T-helper 1 cell treated with Interleukin-12 subunit alpha and Interleukin-12 subunit beta and Interleukin-4 antibody, amounts not matched to agents 30 μg/mL and 1 μg/mL, for 36 hours (primary cell): ENCODE measurements at regions not wholly inside any gene's neighbourhood (a gene's known extent, or its start where the extent isn't known, plus 50 kb on each side); places are given as distances from the start of the nearest gene placed in this dataset.

Experiments
- H3K27ac Mint-ChIP-seq: one replicate; pipeline ENCODE4 v1.8.0; 2021; ENCODE audit warnings: mild to moderate bottlenecking, mixed read lengths
- H3K27me3 Mint-ChIP-seq: one replicate; pipeline ENCODE4 v1.8.0; 2021; ENCODE audit warnings: low read depth, mixed read lengths
- H3K36me3 Mint-ChIP-seq: one replicate; pipeline ENCODE4 v1.8.0; 2021; ENCODE audit warnings: low read depth, mixed read lengths
- H3K4me1 Mint-ChIP-seq: one replicate; pipeline ENCODE4 v1.8.0; 2021; ENCODE audit warnings: low read depth, mixed read lengths
- H3K4me3 Mint-ChIP-seq: one replicate; pipeline ENCODE4 v1.8.0; 2021; ENCODE audit warnings: mild to moderate bottlenecking, moderate library complexity, mixed read lengths
- H3K9me3 Mint-ChIP-seq: one replicate; pipeline ENCODE4 v1.8.0; 2021; ENCODE audit warnings: mixed read lengths

DNA sequence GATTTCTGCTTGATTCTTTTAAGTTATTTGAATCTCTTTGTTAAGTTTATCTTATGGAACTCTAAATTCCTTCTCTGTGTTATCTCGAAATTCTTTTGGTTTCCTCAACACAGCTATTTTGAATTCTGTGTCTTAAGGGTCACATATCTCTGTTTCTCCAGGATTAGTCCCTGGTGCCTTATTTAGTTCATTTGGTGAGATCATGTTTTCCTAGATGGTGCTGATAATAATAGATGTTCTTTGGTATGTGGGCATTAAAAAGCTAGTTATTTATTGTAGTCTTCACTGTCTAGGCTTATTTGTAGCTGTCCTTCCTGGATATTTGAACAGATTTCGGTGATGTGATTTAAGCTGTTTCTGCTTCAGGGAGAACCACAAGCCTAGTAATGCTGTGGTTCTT lies 615.6 kb upstream of the NECTIN3 start:
- Mint-ChIP-seq H3K27ac (no peak overlapping the region), H3K27me3 (no peaks in the 10 kb centered on the region), H3K4me1 (no peaks in the 10 kb centered on the region), H3K9me3 (peaks cover 3% of the 10 kb centered on the region), H3K4me3 (no peak overlapping the region), H3K36me3 (no peaks in the 10 kb centered on the region)

DNA sequence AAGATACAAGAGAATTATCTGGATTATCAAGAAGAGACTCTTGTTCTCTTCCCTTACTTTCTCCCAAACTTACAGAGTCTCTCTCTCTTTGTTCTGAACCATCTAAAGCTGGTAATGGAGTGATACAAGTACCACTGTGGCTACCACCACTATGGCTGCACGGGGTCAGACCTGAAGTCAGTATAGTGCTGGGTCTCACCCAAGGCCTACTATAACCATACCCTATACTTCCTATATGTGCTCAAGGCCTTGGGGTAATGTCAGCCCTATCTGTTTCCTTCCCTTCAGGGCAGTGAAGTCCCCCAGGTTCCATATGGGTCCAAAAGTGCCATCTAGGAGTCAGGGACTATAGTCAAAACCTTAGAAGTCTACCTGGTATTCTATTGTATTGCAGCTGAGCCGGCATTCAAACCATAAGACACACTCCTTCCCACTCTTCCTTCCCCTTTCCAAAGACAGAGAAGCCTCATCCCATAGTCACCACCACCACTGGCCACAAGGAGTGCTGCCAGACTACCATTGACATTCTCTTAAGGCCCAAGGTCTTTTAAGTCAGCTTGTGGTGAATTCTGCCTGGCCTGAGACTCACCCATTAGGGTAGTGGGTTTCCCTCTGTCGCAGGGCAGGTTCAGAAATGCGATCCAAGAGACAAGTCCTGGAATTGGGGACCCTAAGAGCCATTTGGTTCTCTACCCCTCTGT lies 615.0 kb upstream of the NECTIN3 start:
- H3K4me1 Mint-ChIP-seq: no peaks in the 10 kb centered on the region
- H3K27ac Mint-ChIP-seq: no peak overlapping the region
- H3K36me3 Mint-ChIP-seq: no peaks in the 10 kb centered on the region
- H3K9me3 Mint-ChIP-seq: peaks cover 3% of the 10 kb centered on the region
- no peaks in the 10 kb centered on the region for H3K27me3 Mint-ChIP-seq
- no peak overlapping the region for H3K4me3 Mint-ChIP-seq

DNA sequence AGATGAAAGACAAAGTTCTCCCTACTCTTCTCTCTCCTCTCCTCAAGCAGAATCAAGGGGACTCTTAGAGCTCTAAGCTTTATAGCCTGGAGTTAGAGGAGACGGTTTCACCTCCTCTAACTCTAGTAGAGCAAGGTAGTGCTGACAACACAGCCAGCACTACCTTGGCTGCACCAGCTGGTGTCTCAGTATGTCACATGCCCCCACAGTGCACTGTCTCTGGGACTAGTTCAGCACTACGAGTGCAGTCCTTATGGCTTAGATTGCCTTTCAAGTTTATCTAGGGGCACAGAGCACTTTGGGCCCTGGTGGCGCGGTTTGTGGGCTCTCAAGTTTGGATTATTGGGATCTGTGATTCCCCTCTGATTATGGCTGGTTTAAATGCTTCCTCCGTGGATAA lies 614.1 kb upstream of the NECTIN3 start:
- Mint-ChIP-seq H3K27ac (no peak overlapping the region), H3K27me3 (no peaks in the 10 kb centered on the region), H3K4me1 (no peaks in the 10 kb centered on the region), H3K4me3 (no peak overlapping the region), H3K36me3 (no peaks in the 10 kb centered on the region), H3K9me3 (peaks cover 3% of the 10 kb centered on the region)

DNA sequence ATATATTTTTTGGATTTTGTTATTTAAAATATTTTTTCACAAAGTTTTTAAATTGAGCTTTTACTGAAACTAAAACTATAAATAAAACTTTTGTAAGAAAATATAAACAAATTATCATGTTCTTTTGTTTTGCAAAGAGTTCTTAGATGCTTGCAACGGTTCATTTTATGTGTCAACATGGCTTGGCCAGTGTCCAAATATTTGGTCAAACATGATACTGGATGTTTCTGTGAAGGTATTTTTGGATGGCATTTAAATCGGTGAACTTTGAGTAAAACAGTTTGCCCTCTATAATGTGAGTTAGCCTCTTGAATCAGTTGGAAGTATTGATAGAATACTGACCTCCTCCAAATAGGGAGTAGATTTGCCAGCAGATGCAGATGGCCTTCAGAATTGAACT lies 612.6 kb upstream of the NECTIN3 start:
- H3K4me3 Mint-ChIP-seq: no peak overlapping the region
- H3K27ac Mint-ChIP-seq: no peak overlapping the region
- H3K27me3 Mint-ChIP-seq: no peaks in the 10 kb centered on the region
- H3K4me1 Mint-ChIP-seq: no peaks in the 10 kb centered on the region
- no peaks in the 10 kb centered on the region for H3K36me3 Mint-ChIP-seq
- peaks cover 3% of the 10 kb centered on the region for H3K9me3 Mint-ChIP-seq

DNA sequence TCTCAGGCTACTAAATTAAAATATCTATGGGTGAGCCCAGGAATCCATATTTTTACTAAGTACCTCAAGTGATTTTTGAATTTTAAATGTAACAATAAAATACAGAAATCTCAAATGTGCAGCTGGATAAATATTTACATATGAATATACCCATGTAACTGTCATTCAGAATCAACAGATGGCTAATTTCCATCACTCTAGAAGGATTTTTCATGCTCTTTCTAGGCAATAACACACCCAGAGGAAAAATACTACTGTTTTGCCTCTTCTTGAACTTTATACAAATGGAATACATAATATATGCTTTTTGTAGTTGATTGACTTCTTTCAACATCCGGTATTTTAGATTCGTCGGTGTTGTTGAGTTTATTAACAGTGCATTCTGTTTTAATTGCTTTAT lies 601.3 kb upstream of the NECTIN3 start:
- Mint-ChIP-seq H3K36me3 (no peaks in the 10 kb centered on the region), H3K4me3 (no peak overlapping the region), H3K27ac (no peak overlapping the region), H3K4me1 (no peaks in the 10 kb centered on the region), H3K9me3 (no peaks in the 10 kb centered on the region), H3K27me3 (no peaks in the 10 kb centered on the region)

- Mint-ChIP-seq H3K4me3 (no peak overlapping the region), H3K36me3 (no peaks in the 10 kb centered on the region), H3K4me1 (no peaks in the 10 kb centered on the region)
Measured at GRCh38 chr3:110473405-110473804, 598.2 kb upstream of the NECTIN3 start.

GRCh38 chr3:110474397-110474796 lies 597.2 kb upstream of the NECTIN3 start:
- H3K9me3 Mint-ChIP-seq: no peaks in the 10 kb centered on the region
- H3K27me3 Mint-ChIP-seq: no peaks in the 10 kb centered on the region
- no peak overlapping the region for H3K27ac Mint-ChIP-seq
- no peaks in the 10 kb centered on the region for H3K4me1 Mint-ChIP-seq
- no peaks in the 10 kb centered on the region for H3K36me3 Mint-ChIP-seq
- no peak overlapping the region for H3K4me3 Mint-ChIP-seq

More at GRCh38 chr3:110473405-110473804, 598.2 kb upstream of the NECTIN3 start:
- Mint-ChIP-seq H3K9me3 (no peaks in the 10 kb centered on the region), H3K27me3 (no peaks in the 10 kb centered on the region), H3K27ac (no peak overlapping the region)

DNA sequence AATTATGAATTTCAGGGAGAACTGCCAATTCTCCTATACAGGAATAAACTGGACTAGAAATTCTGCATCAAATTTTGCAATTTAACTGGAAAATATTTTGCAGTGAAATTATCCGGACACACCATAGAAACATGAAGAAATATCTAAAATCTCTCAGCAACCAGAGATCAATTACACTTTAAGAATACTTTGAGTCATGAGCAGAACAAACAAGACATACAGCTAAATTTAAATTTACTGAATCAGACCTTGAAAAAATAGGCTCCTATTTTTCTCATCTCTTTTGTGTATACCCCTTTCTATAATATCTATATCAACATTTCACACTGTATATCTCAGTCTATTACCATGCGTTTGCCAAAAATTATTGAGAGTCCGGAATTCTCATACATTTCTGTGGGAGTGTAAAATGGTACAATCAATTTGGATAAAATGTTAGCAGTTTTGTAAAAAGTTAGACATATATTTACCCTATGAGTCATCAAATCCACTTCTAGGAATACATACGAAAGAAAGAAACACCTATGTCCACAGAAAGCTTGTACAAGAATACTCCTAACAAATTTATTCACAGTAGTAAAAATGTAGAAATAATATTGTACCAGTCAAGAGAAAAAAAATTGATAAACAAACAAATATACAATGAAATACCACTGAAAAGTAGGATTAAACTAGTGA lies 593.1 kb upstream of the NECTIN3 start:
- Mint-ChIP-seq H3K4me3 (no peak overlapping the region), H3K4me1 (no peaks in the 10 kb centered on the region), H3K27me3 (no peaks in the 10 kb centered on the region), H3K36me3 (no peaks in the 10 kb centered on the region), H3K27ac (no peak overlapping the region), H3K9me3 (no peaks in the 10 kb centered on the region)

- Mint-ChIP-seq H3K4me3 (no peak overlapping the region), H3K27ac (no peak overlapping the region), H3K27me3 (no peaks in the 10 kb centered on the region), H3K4me1 (no peaks in the 10 kb centered on the region), H3K9me3 (peaks cover 5% of the 10 kb centered on the region), H3K36me3 (no peaks in the 10 kb centered on the region)
Measured at GRCh38 chr3:110479731-110480130, 591.9 kb upstream of the NECTIN3 start.

DNA sequence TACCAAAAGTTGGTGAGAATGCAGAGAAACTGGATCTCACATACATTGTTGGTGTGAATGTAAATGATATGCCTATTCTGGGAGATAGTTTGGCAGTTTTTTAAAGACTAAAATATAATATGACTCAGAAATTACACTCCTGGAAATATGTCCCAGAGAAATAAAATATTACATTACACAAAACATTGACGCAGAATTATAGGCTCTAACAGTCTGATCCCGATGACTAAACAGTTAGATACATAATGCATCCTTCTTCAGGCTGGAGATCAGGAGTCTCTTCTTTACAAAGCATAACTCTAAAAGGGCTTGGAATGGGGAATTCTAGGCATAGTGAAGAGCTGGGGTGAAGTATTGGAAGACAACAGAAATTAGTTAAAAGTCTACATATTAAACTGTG lies 586.2 kb upstream of the NECTIN3 start:
- Mint-ChIP-seq H3K4me3 (no peak overlapping the region), H3K9me3 (peaks cover 12% of the 10 kb centered on the region), H3K36me3 (no peaks in the 10 kb centered on the region), H3K27ac (no peak overlapping the region), H3K4me1 (no peaks in the 10 kb centered on the region), H3K27me3 (no peaks in the 10 kb centered on the region)

- H3K9me3 Mint-ChIP-seq: peaks cover 12% of the 10 kb centered on the region
- H3K27me3 Mint-ChIP-seq: no peaks in the 10 kb centered on the region
- H3K27ac Mint-ChIP-seq: no peak overlapping the region
- no peaks in the 10 kb centered on the region for H3K4me1 Mint-ChIP-seq
- H3K36me3 Mint-ChIP-seq: no peaks in the 10 kb centered on the region
- no peak overlapping the region for H3K4me3 Mint-ChIP-seq
Measured at GRCh38 chr3:110487840-110488239, 583.8 kb upstream of the NECTIN3 start.

DNA sequence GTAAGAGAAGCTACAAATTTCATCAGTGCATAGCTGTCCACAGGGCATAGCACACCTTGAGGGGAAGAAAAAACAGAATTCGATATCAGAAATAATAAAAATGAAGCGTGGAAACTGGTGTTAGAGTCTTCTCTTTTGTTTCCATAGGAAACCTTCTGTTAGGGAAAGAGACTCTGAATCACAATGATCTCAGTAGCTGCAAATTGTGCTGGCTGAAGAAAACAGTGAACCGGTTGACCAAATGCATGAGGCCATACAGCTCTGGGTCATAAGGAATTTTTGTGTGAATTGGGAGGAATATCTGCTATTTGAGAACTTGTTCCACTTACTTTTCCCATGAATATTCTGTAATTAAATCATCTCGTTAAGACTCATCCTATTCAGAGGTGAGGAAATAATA lies 580.2 kb upstream of the NECTIN3 start:
- no peak overlapping the region for H3K27ac Mint-ChIP-seq
- no peaks in the 10 kb centered on the region for H3K27me3 Mint-ChIP-seq
- H3K9me3 Mint-ChIP-seq: peaks cover 8% of the 10 kb centered on the region
- no peak overlapping the region for H3K4me3 Mint-ChIP-seq
- H3K4me1 Mint-ChIP-seq: no peaks in the 10 kb centered on the region
- no peaks in the 10 kb centered on the region for H3K36me3 Mint-ChIP-seq

DNA sequence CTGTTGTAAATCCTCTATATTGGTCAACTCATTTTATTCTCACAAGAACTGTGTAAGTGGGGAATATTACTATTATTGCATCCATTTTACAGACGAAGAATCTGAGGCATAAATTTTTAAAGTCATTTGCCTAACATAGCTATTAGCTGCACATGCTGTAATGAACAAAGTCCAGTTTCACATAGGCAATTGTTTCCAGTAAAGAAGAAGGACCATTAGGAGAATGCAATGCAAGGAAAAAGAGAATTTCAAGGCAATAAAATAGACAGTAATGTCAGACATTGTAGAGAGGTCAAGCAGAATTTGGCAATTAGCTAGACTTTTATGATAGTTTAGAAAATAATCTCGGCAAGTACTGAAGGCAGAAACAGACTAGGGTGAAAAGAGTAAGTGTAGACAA lies 578.7 kb upstream of the NECTIN3 start:
- no peaks in the 10 kb centered on the region for H3K36me3 Mint-ChIP-seq

DNA sequence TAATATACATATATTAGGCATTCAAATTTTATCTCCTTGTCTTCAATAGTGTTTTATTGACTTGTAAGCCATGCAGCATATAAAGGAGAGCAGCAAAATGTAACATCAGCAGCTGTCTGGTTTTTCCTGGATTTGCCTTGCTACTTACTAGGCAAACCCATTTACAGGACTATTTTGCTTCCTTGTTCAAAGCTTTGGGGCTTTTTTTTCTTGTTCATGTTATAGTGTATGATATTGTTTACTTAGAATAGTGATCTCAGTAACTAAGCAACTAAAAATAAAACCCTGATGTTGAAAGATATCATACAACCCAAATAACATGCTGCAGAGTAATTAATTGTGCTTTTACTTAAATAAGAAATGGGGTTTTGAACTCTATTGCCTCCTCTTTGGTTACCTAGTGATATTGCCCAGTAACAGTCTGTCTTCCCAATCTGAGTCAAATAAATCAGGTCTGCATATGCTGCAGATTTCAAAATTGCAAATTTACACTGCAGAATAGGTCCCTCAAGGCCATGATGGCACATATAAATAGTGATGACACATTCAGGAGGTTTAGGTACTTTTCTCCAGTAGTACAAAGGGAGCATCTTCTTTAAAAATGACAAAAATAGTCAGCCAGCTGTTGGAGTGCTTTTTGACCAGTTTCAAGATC lies 578.1 kb upstream of the NECTIN3 start:
- H3K9me3 Mint-ChIP-seq: no peaks in the 10 kb centered on the region
- H3K27ac Mint-ChIP-seq: no peak overlapping the region
- no peaks in the 10 kb centered on the region for H3K4me1 Mint-ChIP-seq
- H3K36me3 Mint-ChIP-seq: no peaks in the 10 kb centered on the region
- no peaks in the 10 kb centered on the region for H3K27me3 Mint-ChIP-seq
- no peak overlapping the region for H3K4me3 Mint-ChIP-seq

More for the DNA sequence above, 578.7 kb upstream of the NECTIN3 start:
- no peaks in the 10 kb centered on the region for H3K4me1 Mint-ChIP-seq
- H3K27me3 Mint-ChIP-seq: no peaks in the 10 kb centered on the region
- no peak overlapping the region for H3K4me3 Mint-ChIP-seq
- H3K9me3 Mint-ChIP-seq: peaks cover 2% of the 10 kb centered on the region
- H3K27ac Mint-ChIP-seq: no peak overlapping the region

DNA sequence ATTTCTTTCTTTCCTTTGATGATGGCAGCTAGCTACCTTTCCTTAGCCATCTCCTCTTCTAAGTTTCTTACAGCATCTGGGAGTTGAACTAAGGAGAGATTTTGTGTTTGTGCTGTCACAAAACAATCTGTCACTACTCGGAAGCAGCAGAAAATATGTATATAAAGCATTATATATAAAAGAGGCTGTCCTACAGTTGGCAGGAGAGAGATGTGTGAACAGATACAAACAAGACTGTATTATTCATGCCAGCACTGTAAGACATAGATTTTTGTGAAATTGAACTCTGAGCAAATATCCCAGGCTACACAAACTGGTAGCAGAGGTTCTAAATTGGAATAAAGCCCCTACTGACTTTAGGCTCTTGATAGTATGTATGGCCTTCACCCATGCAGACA lies 577.5 kb upstream of the NECTIN3 start:
- Mint-ChIP-seq H3K4me1 (no peaks in the 10 kb centered on the region), H3K4me3 (no peak overlapping the region), H3K9me3 (no peaks in the 10 kb centered on the region), H3K27ac (no peak overlapping the region), H3K27me3 (no peaks in the 10 kb centered on the region), H3K36me3 (no peaks in the 10 kb centered on the region)
